ENCODE measurements at regions not wholly inside any gene's neighbourhood (a gene's known extent, or its start where the extent isn't known, plus 50 kb on each side); places are given as distances from the start of the nearest gene placed in this dataset.

GRCh38 chr5:174453690-174454089 lies 270.7 kb upstream of the MSX2 start:
- intact Hi-C loops (cut with DNase I), result no loop called here
- Histone ChIP-seq H3K36me3 (no peaks in the 10 kb centered on the region), H3K27ac (no peak overlapping the region), H3K4me3 (no peak overlapping the region), H3K9me3 (no peaks in the 10 kb centered on the region), H3K27me3 (no peaks in the 10 kb centered on the region), H3K4me1 (no peaks in the 10 kb centered on the region), H3K9ac (ENCODE audit: low read depth in 2 of 2, low read length in 2 of 2) (no peak overlapping the region)
- no peak for DNase-seq
- TF ChIP-seq, protein P1, sequence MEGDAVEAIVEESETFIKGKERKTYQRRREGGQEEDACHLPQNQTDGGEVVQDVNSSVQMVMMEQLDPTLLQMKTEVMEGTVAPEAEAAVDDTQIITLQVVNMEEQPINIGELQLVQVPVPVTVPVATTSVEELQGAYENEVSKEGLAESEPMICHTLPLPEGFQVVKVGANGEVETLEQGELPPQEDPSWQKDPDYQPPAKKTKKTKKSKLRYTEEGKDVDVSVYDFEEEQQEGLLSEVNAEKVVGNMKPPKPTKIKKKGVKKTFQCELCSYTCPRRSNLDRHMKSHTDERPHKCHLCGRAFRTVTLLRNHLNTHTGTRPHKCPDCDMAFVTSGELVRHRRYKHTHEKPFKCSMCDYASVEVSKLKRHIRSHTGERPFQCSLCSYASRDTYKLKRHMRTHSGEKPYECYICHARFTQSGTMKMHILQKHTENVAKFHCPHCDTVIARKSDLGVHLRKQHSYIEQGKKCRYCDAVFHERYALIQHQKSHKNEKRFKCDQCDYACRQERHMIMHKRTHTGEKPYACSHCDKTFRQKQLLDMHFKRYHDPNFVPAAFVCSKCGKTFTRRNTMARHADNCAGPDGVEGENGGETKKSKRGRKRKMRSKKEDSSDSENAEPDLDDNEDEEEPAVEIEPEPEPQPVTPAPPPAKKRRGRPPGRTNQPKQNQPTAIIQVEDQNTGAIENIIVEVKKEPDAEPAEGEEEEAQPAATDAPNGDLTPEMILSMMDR (IDR thresholded peaks at IDR 0.05), result no peak

DNA sequence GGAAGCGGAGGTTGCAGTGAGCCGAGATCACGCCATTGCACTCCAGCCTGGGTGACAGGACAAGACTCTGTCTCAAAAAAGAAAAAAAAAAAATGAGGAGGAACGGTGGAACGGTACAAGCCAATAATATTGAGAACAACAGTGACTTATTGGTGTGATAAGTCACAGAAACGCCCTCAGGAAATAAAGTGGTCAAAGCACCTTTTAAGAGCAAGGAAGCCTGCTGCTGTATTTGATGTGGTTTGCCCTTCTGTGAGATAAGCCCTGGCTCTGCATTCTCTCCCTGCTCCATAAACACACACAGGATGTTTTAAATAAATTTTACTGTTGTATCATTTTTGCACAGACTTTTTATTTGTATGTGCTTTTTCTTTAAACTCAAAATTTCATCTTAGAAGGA lies 269.9 kb upstream of the MSX2 start:
- H3K36me3 ChIP-seq, result no peaks in the 10 kb centered on the region
- H3K9me3 ChIP-seq, result no peaks in the 10 kb centered on the region
- no peak overlapping the region for H3K4me3 ChIP-seq
- intact Hi-C loops (cut with DNase I), result no loop called here
- TF ChIP-seq, protein P1 (IDR thresholded peaks at IDR 0.05), result no peak
- no peaks in the 10 kb centered on the region for H3K27me3 ChIP-seq
- no peak for DNase-seq
- H3K9ac ChIP-seq (ENCODE audit: low read depth in 2 of 2, low read length in 2 of 2), result no peak overlapping the region
- H3K27ac ChIP-seq, result no peak overlapping the region
- H3K4me1 ChIP-seq, result no peaks in the 10 kb centered on the region

DNA sequence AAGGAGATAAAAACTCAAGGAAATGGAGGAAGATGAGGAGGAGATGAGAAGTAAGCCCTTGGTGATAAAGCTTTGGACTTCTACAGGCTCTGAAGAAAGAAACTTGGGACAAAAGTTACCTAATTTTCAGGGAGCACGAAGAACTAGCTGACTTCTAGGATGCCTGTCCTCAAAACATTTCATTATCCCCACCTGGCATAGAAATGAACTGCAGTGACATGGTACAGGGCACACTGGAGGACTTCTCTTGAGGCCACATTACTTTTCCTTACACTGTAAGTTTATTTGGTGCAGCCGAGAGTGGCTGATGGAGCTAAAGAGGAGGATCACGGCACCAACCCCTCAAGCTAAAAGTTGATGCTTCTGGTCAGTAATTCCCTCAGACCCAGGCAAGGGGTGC lies 269.5 kb upstream of the MSX2 start:
- Histone ChIP-seq H3K9me3 (no peaks in the 10 kb centered on the region), H3K27ac (no peak overlapping the region), H3K36me3 (no peaks in the 10 kb centered on the region), H3K4me3 (no peak overlapping the region), H3K4me1 (no peaks in the 10 kb centered on the region), H3K27me3 (no peaks in the 10 kb centered on the region), H3K9ac (ENCODE audit: low read depth in 2 of 2, low read length in 2 of 2) (no peak overlapping the region)
- DNase-seq, result no peak
- intact Hi-C loops (cut with DNase I), result no loop called here
- TF ChIP-seq, protein P1 (IDR thresholded peaks at IDR 0.05), result no peak

DNA sequence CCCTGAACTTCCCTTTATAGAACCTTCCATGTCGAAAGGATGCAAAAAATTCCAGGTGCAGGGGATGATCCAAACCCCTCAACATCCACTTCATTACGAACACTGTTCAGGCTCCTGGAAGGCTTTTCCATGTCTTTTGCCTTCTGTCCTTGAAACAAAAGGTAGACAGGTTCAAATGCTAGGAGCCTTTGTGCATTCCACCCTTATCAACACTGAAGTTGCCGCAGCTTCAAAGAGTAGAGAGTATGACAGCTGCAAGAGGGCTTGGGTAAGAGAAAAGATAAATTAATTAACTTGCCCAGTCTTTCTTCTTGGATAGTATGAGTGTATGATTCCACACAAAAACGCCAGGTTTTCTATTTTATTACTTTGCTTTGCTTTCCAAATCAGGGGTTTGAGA lies 269.1 kb upstream of the MSX2 start:
- Histone ChIP-seq H3K9me3 (no peaks in the 10 kb centered on the region), H3K9ac (ENCODE audit: low read depth in 2 of 2, low read length in 2 of 2) (no peak overlapping the region), H3K4me3 (no peak overlapping the region), H3K36me3 (no peaks in the 10 kb centered on the region), H3K27ac (no peak overlapping the region), H3K4me1 (no peaks in the 10 kb centered on the region), H3K27me3 (no peaks in the 10 kb centered on the region)
- TF ChIP-seq, protein P1 (IDR thresholded peaks at IDR 0.05), result no peak
- DNase-seq, result no peak
- intact Hi-C loops (cut with DNase I), result no loop called here

GRCh38 chr5:174457141-174457678 lies 267.2 kb upstream of the MSX2 start:
- H3K9ac ChIP-seq (ENCODE audit: low read depth in 2 of 2, low read length in 2 of 2), result no peak overlapping the region
- TF ChIP-seq, protein P1 (IDR thresholded peaks at IDR 0.05), result no peak
- intact Hi-C loops (cut with DNase I), result no loop called here
- no peaks in the 10 kb centered on the region for H3K9me3 ChIP-seq
- H3K4me1 ChIP-seq, result no peaks in the 10 kb centered on the region
- DNase-seq, result no peak
- H3K27me3 ChIP-seq, result no peaks in the 10 kb centered on the region
- H3K4me3 ChIP-seq, result no peak overlapping the region
- no peak overlapping the region for H3K27ac ChIP-seq
- H3K36me3 ChIP-seq, result no peaks in the 10 kb centered on the region
